ENCODE measurements at regions not wholly inside any gene's neighbourhood (a gene's known extent, or its start where the extent isn't known, plus 50 kb on each side); places are given as distances from the start of the nearest gene placed in this dataset.

DNA sequence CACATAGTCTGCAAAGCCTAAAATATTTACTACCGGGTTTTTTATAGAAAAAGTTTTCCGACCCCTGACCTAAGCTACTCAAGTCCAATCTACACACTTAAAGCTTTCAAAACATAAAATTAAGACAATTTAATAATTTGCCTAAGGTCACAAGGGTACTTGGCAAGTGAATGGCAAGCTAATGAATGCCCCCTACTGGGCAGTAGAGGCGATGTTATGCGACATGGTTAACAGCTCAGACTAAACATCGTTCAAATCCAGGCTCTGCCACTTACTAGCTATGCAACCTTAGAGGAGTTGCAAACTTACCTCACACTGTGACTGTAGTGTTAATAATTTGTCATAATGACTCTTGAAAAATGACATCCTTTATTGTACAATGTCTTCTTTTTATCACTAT lies 317.2 kb upstream of the NFIA start:
- no peak for TF ChIP-seq EZH2 (IDR thresholded peaks at IDR 0.05; ENCODE audit: borderline replicate concordance, low read depth, low read length, poor library complexity, severe bottlenecking)
- TF ChIP-seq, protein P1, sequence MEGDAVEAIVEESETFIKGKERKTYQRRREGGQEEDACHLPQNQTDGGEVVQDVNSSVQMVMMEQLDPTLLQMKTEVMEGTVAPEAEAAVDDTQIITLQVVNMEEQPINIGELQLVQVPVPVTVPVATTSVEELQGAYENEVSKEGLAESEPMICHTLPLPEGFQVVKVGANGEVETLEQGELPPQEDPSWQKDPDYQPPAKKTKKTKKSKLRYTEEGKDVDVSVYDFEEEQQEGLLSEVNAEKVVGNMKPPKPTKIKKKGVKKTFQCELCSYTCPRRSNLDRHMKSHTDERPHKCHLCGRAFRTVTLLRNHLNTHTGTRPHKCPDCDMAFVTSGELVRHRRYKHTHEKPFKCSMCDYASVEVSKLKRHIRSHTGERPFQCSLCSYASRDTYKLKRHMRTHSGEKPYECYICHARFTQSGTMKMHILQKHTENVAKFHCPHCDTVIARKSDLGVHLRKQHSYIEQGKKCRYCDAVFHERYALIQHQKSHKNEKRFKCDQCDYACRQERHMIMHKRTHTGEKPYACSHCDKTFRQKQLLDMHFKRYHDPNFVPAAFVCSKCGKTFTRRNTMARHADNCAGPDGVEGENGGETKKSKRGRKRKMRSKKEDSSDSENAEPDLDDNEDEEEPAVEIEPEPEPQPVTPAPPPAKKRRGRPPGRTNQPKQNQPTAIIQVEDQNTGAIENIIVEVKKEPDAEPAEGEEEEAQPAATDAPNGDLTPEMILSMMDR (conservative IDR thresholded peaks at IDR 0.05; ENCODE audit: low read depth, low read length), result peak; percentile 70

Measured in A673 (cell line).